ENCODE measurements at regions not wholly inside any gene's neighbourhood (a gene's known extent, or its start where the extent isn't known, plus 50 kb on each side); places are given as distances from the start of the nearest gene placed in this dataset.

GRCh38 chr18:22726469-22726868 lies 206.7 kb upstream of the RBBP8 start (continued):
- TF ChIP-seq NKRF (conservative IDR thresholded peaks at IDR 0.05), result no peak

GRCh38 chr18:22728016-22728415 lies 205.1 kb upstream of the RBBP8 start:
- H3K27me3 ChIP-seq (replicated peaks in 1 of 2; ENCODE audit: control insufficient read depth in 2 of 2, insufficient read depth in 2 of 2, low read length in 1 of 2), result no peaks in the 10 kb centered on the region
- FAIRE-seq (no peak), ATAC-seq (no peak), DNase-seq (ENCODE audit: low read depth, low spot score) (no peak)
- H3K4me3 ChIP-seq, result no peak overlapping the region
- no peak overlapping the region for H3K4me2 ChIP-seq (ENCODE audit: control insufficient read depth, insufficient read depth)
- H3K4me1 ChIP-seq (ENCODE audit: control insufficient read depth, insufficient read depth, low read length), result no peaks in the 10 kb centered on the region
- ChIA-PET SMC1A (ENCODE audit: uncharacterized antibody, unreplicated experiment) (no interaction called here), CTCF (no interaction called here), RAD21 (ENCODE audit: unreplicated experiment) (no interaction called here), POLR2A (no interaction called here)
- no peaks in the 10 kb centered on the region for H3K36me3 ChIP-seq (ENCODE audit: control insufficient read depth in 2 of 2, insufficient read depth in 2 of 2, low read length in 1 of 2)
- H3K9me3 ChIP-seq (replicated peaks; ENCODE audit: control insufficient read depth, insufficient read depth, low read length), result no peaks in the 10 kb centered on the region
- H2AFZ ChIP-seq (ENCODE audit: control insufficient read depth, low read depth, low read length), result no peak overlapping the region
- in situ Hi-C loops (cut with MboI) (no loop called here), intact Hi-C loops (cut with micrococcal nuclease; ENCODE audit: unreplicated experiment) (no loop called here)
- H3K79me2 ChIP-seq (ENCODE audit: control insufficient read depth, insufficient read depth, low read length), result no peaks in the 10 kb centered on the region
- no peak overlapping the region for H3K9ac ChIP-seq (ENCODE audit: control insufficient read depth, insufficient read depth, low read length)
- TF ChIP-seq FOXM1 (IDR thresholded peaks at IDR 0.05; ENCODE audit: low read depth, low read length) (no peak), RUNX3 (IDR thresholded peaks at IDR 0.05; ENCODE audit: low read length) (no peak), PML (IDR thresholded peaks at IDR 0.05; ENCODE audit: low read length) (no peak), BCL3 (IDR thresholded peaks at IDR 0.05; ENCODE audit: borderline replicate concordance, insufficient read depth, low read depth, low read length, poor library complexity, severe bottlenecking) (no peak), MYC (IDR thresholded peaks at IDR 0.05; ENCODE audit: insufficient read depth, insufficient read length, insufficient replicate concordance, low read length, severe bottlenecking) (no peak), BRCA1 (IDR thresholded peaks at IDR 0.05; ENCODE audit: low read depth, low read length) (no peak), POLR2AphosphoS5 (IDR thresholded peaks at IDR 0.05; ENCODE audit: low read length) (no peak), ZBED1 (IDR thresholded peaks at IDR 0.05; ENCODE audit: borderline replicate concordance) (no peak), PKNOX1 (IDR thresholded peaks at IDR 0.05) (no peak), CBFB (IDR thresholded peaks at IDR 0.05; ENCODE audit: low read depth) (no peak), EED (IDR thresholded peaks at IDR 0.05; ENCODE audit: low read depth) (no peak)
- no peak overlapping the region for H3K27ac ChIP-seq (ENCODE audit: control insufficient read depth, insufficient read depth)
- no peaks in the 10 kb centered on the region for H4K20me1 ChIP-seq (ENCODE audit: control insufficient read depth, insufficient read depth)
- no TSS peak for BruUV-seq (replicated peaks)

All from GM12878 (cell line).